ENCODE measurements at regions not wholly inside any gene's neighbourhood (a gene's known extent, or its start where the extent isn't known, plus 50 kb on each side); places are given as distances from the start of the nearest gene placed in this dataset.

GRCh38 chr4:138927072-138927471 is 88.5 kb upstream of the NOCT start:
- Mint-ChIP-seq H3K9me3 (no peaks in the 10 kb centered on the region), H3K36me3 (no peaks in the 10 kb centered on the region), H3K27ac (no peak overlapping the region), H3K4me3 (no peak overlapping the region), H3K4me1 (ENCODE audit: unreplicated experiment) (no peaks in the 10 kb centered on the region), H3K27me3 (peaks cover 3% of the 10 kb centered on the region)
- no peak for TF ChIP-seq CTCF (conservative IDR thresholded peaks at IDR 0.05)
- DNase-seq (ENCODE audit: extremely low spot score, unreplicated experiment): no peak

- H3K36me3 Mint-ChIP-seq: no peaks in the 10 kb centered on the region
- H3K4me1 Mint-ChIP-seq (ENCODE audit: unreplicated experiment): no peaks in the 10 kb centered on the region
- DNase-seq (ENCODE audit: extremely low spot score, unreplicated experiment): no peak
- H3K4me3 Mint-ChIP-seq: no peak overlapping the region
- no peaks in the 10 kb centered on the region for H3K9me3 Mint-ChIP-seq
- peaks cover under 1% of the 10 kb centered on the region for H3K27me3 Mint-ChIP-seq
- no peak overlapping the region for H3K27ac Mint-ChIP-seq
- TF ChIP-seq CTCF (conservative IDR thresholded peaks at IDR 0.05): no peak
Measured at GRCh38 chr4:138925495-138925894, 90.1 kb upstream of the NOCT start.

GRCh38 chr4:138919094-138919936 is 96.3 kb upstream of the NOCT start:
- peak; percentile 80 for DNase-seq (ENCODE audit: extremely low spot score, unreplicated experiment)
- peak; percentile 87 for TF ChIP-seq CTCF (conservative IDR thresholded peaks at IDR 0.05)
- peak overlapping the region; percentile 12 for H3K27ac Mint-ChIP-seq
- peaks cover 12% of the 10 kb centered on the region for H3K27me3 Mint-ChIP-seq
- no peaks in the 10 kb centered on the region for H3K9me3 Mint-ChIP-seq
- H3K36me3 Mint-ChIP-seq: peaks cover 5% of the 10 kb centered on the region
- H3K4me1 Mint-ChIP-seq (ENCODE audit: unreplicated experiment): peaks cover 23% of the 10 kb centered on the region
- peak overlapping the region; percentile 66 for H3K4me3 Mint-ChIP-seq

GRCh38 chr4:138918169-138918869 is 97.3 kb upstream of the NOCT start:
- peak overlapping the region; percentile 10 for H3K27ac Mint-ChIP-seq
- H3K36me3 Mint-ChIP-seq: peaks cover 5% of the 10 kb centered on the region
- peaks cover 23% of the 10 kb centered on the region for H3K4me1 Mint-ChIP-seq (ENCODE audit: unreplicated experiment)
- H3K4me3 Mint-ChIP-seq: peak overlapping the region; percentile 30
- no peak for DNase-seq (ENCODE audit: extremely low spot score, unreplicated experiment)
- TF ChIP-seq CTCF (conservative IDR thresholded peaks at IDR 0.05): no peak
- H3K9me3 Mint-ChIP-seq: no peaks in the 10 kb centered on the region
- peaks cover 12% of the 10 kb centered on the region for H3K27me3 Mint-ChIP-seq

GRCh38 chr4:138916763-138917162 is 98.8 kb upstream of the NOCT start:
- no peak for DNase-seq (ENCODE audit: extremely low spot score, unreplicated experiment)
- Mint-ChIP-seq H3K36me3 (peaks cover 5% of the 10 kb centered on the region), H3K4me3 (no peak overlapping the region), H3K27ac (no peak overlapping the region), H3K4me1 (ENCODE audit: unreplicated experiment) (peaks cover 37% of the 10 kb centered on the region), H3K27me3 (peaks cover 12% of the 10 kb centered on the region), H3K9me3 (no peaks in the 10 kb centered on the region)
- TF ChIP-seq CTCF (conservative IDR thresholded peaks at IDR 0.05): no peak

Measured in type B pancreatic cell (in vitro differentiated cells).